Neural progenitor cell (in vitro differentiated cells): ENCODE measurements at regions not wholly inside any gene's neighbourhood (a gene's known extent, or its start where the extent isn't known, plus 50 kb on each side); places are given as distances from the start of the nearest gene placed in this dataset.
A peak's percentile ranks its signal among the peaks of the same experiment; 100 is the strongest.

ENCODE experiments used
- DNase-seq: peaks from one replicate; pipeline ENCODE4 v3.0.0-alpha.2; 2016; ENCODE audit warnings: low spot score
- H2AFZ ChIP-seq: fragments of 200-600 bp; sonication (generic); replicated peaks from 2 replicates; pipeline ENCODE4 v1.6.1; 2016; ENCODE audit warnings: antibody characterized with exemption
- H3F3A ChIP-seq: fragments of 200-600 bp; sonication (generic); 2 replicates; pipeline ENCODE4 v1.6.1; 2016; ENCODE audit warnings: antibody characterized with exemption, low read depth
- H3K27ac ChIP-seq: fragments of 200-600 bp; sonication (generic); 2 replicates; pipeline ENCODE4 v1.5.1; 2016; ENCODE audit warnings: mild to moderate bottlenecking
- H3K27me3 ChIP-seq: fragments of 200-600 bp; sonication (generic); 2 replicates; pipeline ENCODE4 v1.6.1; 2016; ENCODE audit warnings: mild to moderate bottlenecking, moderate library complexity
- H3K36me3 ChIP-seq: fragments of 200-600 bp; sonication (generic); 2 replicates; pipeline ENCODE4 v1.5.1; 2016
- H3K4me1 ChIP-seq: fragments of 200-600 bp; sonication (generic); 2 replicates; pipeline ENCODE4 v1.6.1; 2016; ENCODE audit warnings: mixed run types
- H3K4me2 ChIP-seq: fragments of 200-600 bp; sonication (generic); 2 replicates; pipeline ENCODE4 v1.6.1; 2016
- H3K4me3 ChIP-seq: fragments of 200-600 bp; sonication (generic); 2 replicates; pipeline ENCODE4 v1.5.1; 2016
- H3K79me2 ChIP-seq: fragments of 200-600 bp; sonication (generic); 2 replicates; pipeline ENCODE4 v1.6.1; 2016; ENCODE audit warnings: low read depth
- H3K9ac ChIP-seq: fragments of 200-600 bp; sonication (generic); 2 replicates; pipeline ENCODE4 v1.6.1; 2016
- H3K9me3 ChIP-seq: fragments of 200-600 bp; sonication (generic); 2 replicates; pipeline ENCODE4 v1.5.1; 2016; ENCODE audit warnings: low read depth
- H4K20me1 ChIP-seq: fragments of 200-600 bp; sonication (generic); 2 replicates; pipeline ENCODE4 v1.6.1; 2016; ENCODE audit warnings: low read depth
- H3K27ac Mint-ChIP-seq: 3 replicates; pipeline ENCODE4 v1.8.0; 2021; ENCODE audit warnings: mixed read lengths
- H3K27me3 Mint-ChIP-seq: 2 replicates; pipeline ENCODE4 v1.8.0; 2022; ENCODE audit warnings: low read depth, mild to moderate bottlenecking, inconsistent platforms, moderate library complexity, mixed read lengths; ENCODE audit not compliant: insufficient read depth
- H3K36me3 Mint-ChIP-seq: 3 replicates; pipeline ENCODE4 v1.8.0; 2021; ENCODE audit warnings: mixed read lengths
- H3K4me1 Mint-ChIP-seq: 3 replicates; pipeline ENCODE4 v1.8.0; 2021; ENCODE audit warnings: mixed read lengths
- H3K4me3 Mint-ChIP-seq: 3 replicates; pipeline ENCODE4 v1.8.0; 2021; ENCODE audit warnings: mild to moderate bottlenecking, moderate library complexity, mixed read lengths
- H3K9me3 Mint-ChIP-seq: 3 replicates; pipeline ENCODE4 v1.8.0; 2020; ENCODE audit warnings: mixed read lengths
- CTCF ChIP-seq: fragments of 200-600 bp; sonication (generic); IDR thresholded peaks from 2 replicates; pipeline ENCODE4 v1.5.1; 2017; ENCODE audit warnings: antibody characterized with exemption, mild to moderate bottlenecking
- EZH2 ChIP-seq: fragments of 200-600 bp; sonication (generic); IDR thresholded peaks from 2 replicates; pipeline ENCODE4 v1.6.1; 2017; ENCODE audit warnings: antibody characterized with exemption, mild to moderate bottlenecking, moderate library complexity
- EZH2phosphoT487 ChIP-seq: fragments of 200-600 bp; sonication (generic); IDR thresholded peaks from 2 replicates; pipeline ENCODE4 v1.6.1; 2017; ENCODE audit warnings: antibody characterized with exemption

- H2AFZ ChIP-seq, result peak overlapping the region; percentile 18
- H3K27me3 ChIP-seq, result no peaks in the 10 kb centered on the region
- Mint-ChIP-seq H3K4me1 (peaks cover 29% of the 10 kb centered on the region), H3K27me3 (no peaks in the 10 kb centered on the region), H3K36me3 (no peaks in the 10 kb centered on the region), H3K9me3 (no peaks in the 10 kb centered on the region), H3K4me3 (no peak overlapping the region), H3K27ac (peak overlapping the region; percentile 96)
- H3K9me3 ChIP-seq, result no peaks in the 10 kb centered on the region
- H3K4me2 ChIP-seq, result peak overlapping the region; percentile 19
- no peak for TF ChIP-seq EZH2
- TF ChIP-seq EZH2phosphoT487, result no peak
- peak; percentile 99 for TF ChIP-seq CTCF
- H3K36me3 ChIP-seq, result no peaks in the 10 kb centered on the region
- H4K20me1 ChIP-seq, result no peaks in the 10 kb centered on the region
- DNase-seq, result peak; percentile 92
- H3K9ac ChIP-seq, result no peak overlapping the region
- no peak overlapping the region for H3K27ac ChIP-seq
- peaks cover 18% of the 10 kb centered on the region for H3F3A ChIP-seq
- H3K79me2 ChIP-seq, result no peaks in the 10 kb centered on the region
- H3K4me1 ChIP-seq, result peaks cover 20% of the 10 kb centered on the region
- no peak overlapping the region for H3K4me3 ChIP-seq
Observed at GRCh38 chr1:182143154-182143657, 81.7 kb upstream of the ZNF648 start.

GRCh38 chr1:182142621-182143020 lies 81.1 kb upstream of the ZNF648 start:
- no peak overlapping the region for H3K27ac Mint-ChIP-seq

GRCh38 chr1:182141040-182141439 lies 79.5 kb upstream of the ZNF648 start:
- Mint-ChIP-seq H3K27ac (no peak overlapping the region), H3K4me1 (peaks cover 29% of the 10 kb centered on the region), H3K27me3 (no peaks in the 10 kb centered on the region), H3K36me3 (no peaks in the 10 kb centered on the region), H3K9me3 (no peaks in the 10 kb centered on the region), H3K4me3 (no peak overlapping the region)
- no peak overlapping the region for H3K27ac ChIP-seq
- DNase-seq, result no peak
- H3K9me3 ChIP-seq, result no peaks in the 10 kb centered on the region
- TF ChIP-seq EZH2, result no peak
- no peak for TF ChIP-seq EZH2phosphoT487
- no peak for TF ChIP-seq CTCF
- no peak overlapping the region for H2AFZ ChIP-seq
- no peaks in the 10 kb centered on the region for H3K27me3 ChIP-seq
- H4K20me1 ChIP-seq, result no peaks in the 10 kb centered on the region
- H3K9ac ChIP-seq, result no peak overlapping the region
- no peak overlapping the region for H3K4me2 ChIP-seq
- H3K4me3 ChIP-seq, result no peak overlapping the region
- peaks cover 20% of the 10 kb centered on the region for H3K4me1 ChIP-seq
- H3F3A ChIP-seq, result peaks cover 18% of the 10 kb centered on the region
- H3K36me3 ChIP-seq, result no peaks in the 10 kb centered on the region
- no peaks in the 10 kb centered on the region for H3K79me2 ChIP-seq

More at GRCh38 chr1:182142621-182143020, 81.1 kb upstream of the ZNF648 start:
- H3K79me2 ChIP-seq, result no peaks in the 10 kb centered on the region
- no peaks in the 10 kb centered on the region for H3K27me3 Mint-ChIP-seq
- TF ChIP-seq CTCF, result no peak
- TF ChIP-seq EZH2phosphoT487, result no peak
- no peak for TF ChIP-seq EZH2
- no peaks in the 10 kb centered on the region for H3K36me3 Mint-ChIP-seq
- no peaks in the 10 kb centered on the region for H3K36me3 ChIP-seq
- H3K4me2 ChIP-seq, result no peak overlapping the region
- H3K27me3 ChIP-seq, result no peaks in the 10 kb centered on the region
- peaks cover 20% of the 10 kb centered on the region for H3K4me1 ChIP-seq
- no peak overlapping the region for H3K27ac ChIP-seq
- peaks cover 18% of the 10 kb centered on the region for H3F3A ChIP-seq
- H3K9ac ChIP-seq, result no peak overlapping the region
- H3K4me3 ChIP-seq, result no peak overlapping the region
- no peaks in the 10 kb centered on the region for H3K9me3 Mint-ChIP-seq
- peaks cover 29% of the 10 kb centered on the region for H3K4me1 Mint-ChIP-seq
- no peaks in the 10 kb centered on the region for H4K20me1 ChIP-seq
- no peak overlapping the region for H2AFZ ChIP-seq
- DNase-seq, result no peak
- no peaks in the 10 kb centered on the region for H3K9me3 ChIP-seq
- no peak overlapping the region for H3K4me3 Mint-ChIP-seq
